GM21576 (cell line): ENCODE measurements at regions not wholly inside any gene's neighbourhood (a gene's known extent, or its start where the extent isn't known, plus 50 kb on each side); places are given as distances from the start of the nearest gene placed in this dataset.

Experiments used
- ATAC-seq: cut with Tn5 transposase; IDR thresholded peaks from one replicate; pipeline ENCODE4 v1.9.1; 2021; ENCODE audit warnings: mild to moderate bottlenecking, moderate library complexity; ENCODE audit not compliant: unreplicated experiment

DNA sequence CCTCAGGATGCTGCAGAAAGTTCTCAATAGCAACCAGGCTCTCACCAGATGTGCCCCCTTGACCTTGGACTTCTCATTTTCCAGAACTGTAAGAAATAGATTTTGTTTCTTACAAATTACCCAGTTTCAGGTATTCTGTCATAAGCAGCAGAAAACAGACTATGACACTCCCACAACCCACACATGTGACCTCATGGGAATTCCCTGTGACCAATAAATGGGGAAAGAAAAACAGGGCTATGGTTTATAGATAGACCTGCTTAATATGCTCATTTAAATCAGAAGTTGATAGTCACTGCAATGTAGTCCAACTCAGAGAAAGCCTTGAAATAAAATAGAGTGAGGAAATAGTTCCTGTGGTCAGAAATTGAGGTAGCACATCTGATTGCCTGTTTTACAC, 380.9 kb upstream of the PTBP2 start:
- no peak for ATAC-seq

DNA sequence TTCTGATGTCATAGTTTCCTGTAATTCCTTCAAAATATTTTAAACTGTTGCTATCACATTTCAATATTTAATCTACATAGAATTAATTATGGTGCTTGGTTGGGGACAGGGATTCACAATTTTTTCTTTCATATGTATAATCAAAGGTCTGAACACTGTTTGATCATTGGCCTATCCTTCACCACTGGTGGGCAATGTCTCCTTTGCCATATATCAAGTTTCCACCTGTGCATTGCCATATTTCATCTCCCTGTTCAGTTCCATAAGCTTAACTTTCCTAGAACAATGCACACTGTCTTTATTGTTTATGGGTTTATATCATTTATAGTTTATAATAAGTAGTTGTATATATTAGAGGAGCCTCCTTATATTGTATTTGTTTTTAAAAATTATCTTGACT, 374.9 kb upstream of the PTBP2 start:
- ATAC-seq = no peak

DNA sequence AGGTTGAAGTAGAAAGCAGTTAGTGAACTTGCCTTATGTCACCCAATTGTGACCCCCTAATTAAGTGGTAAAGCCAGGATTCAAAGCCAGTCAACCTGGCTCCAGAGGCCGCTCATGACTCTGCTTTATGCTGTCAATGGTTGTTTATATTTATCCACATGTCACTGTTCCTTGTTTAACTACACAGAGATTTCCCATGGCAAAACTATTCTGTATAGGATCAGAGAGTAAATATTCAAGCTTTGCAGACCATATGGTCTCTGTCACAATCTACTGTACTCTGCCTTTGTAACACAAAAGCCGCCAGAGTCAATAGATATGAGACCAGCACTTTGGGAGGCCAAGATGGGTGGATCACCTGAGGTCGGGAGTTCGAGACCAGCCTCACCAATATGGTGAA, 371.7 kb upstream of the PTBP2 start:
- no peak for ATAC-seq

DNA sequence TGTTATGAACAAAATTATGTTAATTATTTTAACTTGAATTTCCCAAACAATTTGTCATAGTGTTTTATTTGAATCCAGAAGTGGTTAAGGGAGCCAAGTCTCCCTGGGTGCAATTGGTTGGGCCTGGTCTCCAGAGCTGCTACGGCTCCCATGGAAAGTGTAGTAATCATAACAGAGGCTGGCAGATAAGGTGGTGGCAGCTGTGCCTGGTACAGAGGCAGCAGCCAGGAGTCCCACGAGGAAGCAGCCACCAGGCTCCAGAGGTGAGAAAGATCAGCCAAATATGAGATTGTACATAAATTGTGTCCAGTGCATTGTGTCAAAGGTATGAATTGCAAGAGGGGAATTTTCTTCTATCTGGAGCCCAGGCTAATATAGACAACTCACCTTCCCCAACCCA, 368.9 kb upstream of the PTBP2 start:
- no peak for ATAC-seq

DNA sequence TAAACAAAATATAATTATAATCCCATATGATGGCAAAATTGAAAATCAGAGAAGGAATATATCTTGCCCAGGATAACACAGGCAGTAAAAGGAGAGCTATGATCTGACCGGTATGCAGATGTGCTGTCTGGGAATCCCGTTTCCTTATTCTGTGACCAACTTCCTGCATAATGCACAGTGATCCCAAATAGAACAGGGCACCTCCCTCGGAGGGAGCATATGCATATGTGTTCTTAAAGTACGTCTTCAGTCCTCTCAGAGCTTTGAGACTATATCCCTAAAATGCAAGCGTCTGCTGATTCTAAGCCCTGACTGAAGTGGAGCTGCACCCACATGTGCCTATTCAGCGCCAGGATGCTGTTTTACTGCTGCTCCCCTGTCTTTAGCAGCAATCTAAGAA, 366.1 kb upstream of the PTBP2 start:
- ATAC-seq = no peak

DNA sequence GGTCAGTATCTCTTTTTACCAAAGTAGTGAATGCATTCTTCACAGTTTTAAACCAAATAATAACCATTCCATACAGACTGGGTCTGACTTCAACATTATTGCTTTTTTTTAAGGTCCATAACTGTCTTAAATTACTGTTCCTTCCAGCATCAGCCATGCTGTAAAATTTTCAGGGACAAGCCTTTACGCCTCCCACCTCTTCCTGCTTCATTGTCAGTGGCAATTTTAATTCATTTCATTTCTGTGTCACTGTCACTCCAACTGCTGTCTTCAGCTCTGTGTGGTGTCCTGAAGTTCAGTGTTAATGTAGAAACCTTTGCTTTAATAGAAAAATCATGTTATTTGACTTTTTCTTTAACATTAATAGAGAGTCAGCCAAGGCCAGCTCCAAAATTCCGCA, 365.6 kb upstream of the PTBP2 start:
- no peak for ATAC-seq

DNA sequence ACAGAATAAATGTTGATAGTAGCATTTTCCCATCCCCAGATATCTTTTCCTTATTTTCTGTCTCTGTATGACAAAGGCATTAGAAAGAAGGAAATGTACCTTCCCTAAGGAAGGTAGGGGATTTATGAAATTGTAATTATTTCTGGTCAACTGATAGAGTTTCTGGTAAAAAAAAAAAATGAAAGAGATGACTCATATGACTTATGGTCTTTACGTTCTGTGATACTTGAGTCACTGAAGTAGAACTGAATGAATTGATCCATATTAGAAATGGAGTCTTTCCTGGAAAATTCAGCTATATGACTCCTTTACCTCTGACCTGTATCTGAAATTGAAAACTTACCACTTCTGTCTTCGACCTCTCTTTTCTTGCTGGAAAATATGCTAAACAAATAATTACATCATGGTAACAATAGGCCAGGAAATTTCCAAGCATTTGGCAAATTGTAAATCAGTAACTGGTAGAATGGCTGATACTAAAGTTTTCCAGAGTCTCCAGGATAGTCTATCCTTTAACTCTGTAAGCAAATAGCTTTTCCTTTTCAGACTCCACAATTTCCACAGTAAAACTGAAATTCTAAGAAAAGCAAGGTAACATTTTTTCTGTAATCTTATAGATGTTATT, 364.3 kb upstream of the PTBP2 start:
- no peak for ATAC-seq

DNA sequence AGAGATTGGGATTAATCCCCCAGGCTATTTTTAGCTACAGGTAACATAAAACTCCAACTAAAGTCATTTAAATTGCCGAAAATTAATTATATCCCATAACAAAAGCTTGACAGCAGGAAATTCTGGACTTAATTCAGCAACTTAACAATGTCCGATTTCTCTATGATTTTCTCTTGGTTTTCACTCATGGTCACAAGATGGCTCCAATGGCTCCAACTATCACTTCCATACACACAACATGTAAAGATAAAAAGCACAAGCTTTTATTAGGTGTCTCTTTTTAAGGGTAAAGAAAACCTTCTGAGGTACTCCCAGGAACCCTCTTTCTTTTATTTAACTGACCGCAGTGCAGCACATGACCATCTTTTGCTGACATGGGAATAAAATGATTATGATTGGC, 363.5 kb upstream of the PTBP2 start:
- no peak for ATAC-seq

DNA sequence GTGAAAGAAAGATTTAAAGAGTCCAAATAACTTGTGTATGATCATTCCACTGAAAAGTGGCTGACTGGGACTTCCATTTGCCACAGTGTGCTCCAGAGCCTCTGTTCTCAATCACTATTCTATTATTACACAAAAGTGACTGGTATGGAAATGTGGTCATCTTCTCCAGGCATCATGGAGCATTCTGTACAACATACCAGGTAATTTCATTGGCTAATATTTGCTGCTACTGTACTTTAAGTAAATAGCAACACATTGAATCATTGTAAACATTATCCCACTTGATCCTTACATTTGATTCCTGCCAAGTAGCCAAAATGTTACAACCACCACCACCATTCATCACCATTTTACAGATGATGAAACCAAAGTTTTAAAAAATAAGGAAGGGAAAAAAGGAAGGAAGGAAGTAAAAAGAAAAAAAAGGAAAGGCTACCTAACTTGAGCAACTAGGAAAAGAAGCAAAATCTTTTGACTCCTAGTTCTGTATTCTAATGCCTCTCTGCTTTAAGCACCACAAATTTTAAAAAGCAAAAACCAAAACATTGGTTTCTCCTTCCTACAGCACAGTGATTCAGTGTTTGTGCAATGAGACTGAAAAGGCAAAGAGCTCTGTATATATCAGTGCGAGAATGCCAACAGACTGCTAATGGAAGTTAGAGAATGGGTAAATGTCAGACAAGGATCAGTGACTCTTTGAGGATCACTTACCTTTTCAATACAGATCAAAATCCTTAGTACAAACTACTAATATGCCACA, 361.4 kb upstream of the PTBP2 start:
- ATAC-seq = no peak

DNA sequence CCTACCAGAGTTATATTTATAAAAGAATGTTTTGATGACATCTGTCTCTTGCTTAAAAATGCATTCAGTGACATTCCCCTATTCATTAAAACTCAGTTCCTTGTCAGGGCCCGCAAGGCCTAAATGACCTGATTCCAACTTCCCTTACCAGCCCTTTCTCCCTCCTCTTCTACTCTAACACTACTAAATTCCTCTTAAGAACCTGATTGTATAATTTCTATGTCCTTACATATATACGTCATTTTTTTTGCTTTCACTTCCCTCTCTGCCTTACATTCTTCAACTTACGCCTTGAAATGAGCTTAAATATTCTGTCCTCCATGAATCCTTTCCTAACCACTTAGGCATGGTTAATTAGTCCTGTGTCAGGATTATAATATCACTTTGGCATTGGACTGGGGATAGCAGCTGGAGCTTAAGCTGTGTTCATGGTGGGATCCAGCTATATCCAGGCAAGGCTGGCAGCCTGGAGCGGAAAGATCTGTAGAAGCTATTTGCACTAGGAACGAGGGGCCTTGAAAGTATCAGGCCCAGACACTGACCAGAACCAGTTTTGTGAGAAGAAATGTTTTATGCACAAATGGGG, 360.2 kb upstream of the PTBP2 start:
- no peak for ATAC-seq

DNA sequence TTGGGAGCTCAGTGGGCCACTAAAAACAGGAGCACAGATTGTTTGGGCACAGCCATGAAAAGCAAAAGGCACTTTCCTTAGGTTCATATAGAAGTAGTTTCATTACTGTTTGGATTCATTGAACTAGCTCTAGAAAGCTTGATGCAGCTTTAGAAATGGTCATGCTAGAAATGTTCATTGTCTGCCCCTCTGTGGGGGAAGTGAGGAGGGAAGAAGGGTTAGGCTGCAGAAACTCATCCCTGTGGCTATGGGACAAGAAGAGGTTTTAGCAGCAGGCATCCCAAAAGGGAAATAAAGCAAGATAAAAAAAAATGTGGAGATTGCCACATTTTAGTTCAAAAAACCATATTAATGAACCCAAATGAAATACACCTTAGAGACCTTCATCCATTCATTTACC, 359.6 kb upstream of the PTBP2 start:
- no peak for ATAC-seq

DNA sequence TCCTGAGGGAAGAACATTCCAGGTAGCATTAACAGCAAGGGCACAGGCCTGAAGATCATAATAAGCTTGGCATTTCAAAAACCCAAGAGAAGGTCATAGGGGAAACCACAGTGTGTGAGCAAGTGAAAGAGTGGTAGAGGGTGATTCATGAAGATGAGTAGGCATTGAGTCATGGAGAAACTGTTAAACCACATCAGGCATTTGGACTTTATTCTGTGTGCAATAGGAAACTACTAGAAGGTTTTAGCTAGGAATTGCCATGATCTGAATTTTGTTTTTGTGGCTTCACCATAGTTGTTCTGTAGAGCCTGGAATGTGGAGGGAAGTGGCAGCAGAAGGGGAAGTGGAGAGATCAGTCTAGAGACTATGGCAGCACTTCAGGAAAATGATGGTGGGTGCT, 359.0 kb upstream of the PTBP2 start:
- ATAC-seq = no peak

DNA sequence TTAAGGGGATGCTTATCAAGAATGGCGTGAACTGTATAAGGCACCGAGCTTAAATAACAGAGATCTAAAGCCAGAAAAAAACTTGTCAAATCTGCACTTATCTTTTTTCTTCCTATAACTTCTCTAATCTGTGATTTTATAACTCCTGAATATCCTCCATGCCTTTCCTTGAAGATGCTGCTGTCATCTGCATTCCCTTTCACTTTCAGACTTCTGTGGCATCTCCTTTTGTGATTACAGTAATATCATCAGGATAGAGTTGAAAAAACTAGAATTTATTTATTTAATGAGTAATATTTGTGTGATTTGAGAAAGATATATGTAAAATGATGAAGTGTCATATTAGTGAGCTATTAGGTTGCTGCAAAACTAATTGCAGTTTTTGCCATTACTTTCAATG, 357.8 kb upstream of the PTBP2 start:
- ATAC-seq = no peak

DNA sequence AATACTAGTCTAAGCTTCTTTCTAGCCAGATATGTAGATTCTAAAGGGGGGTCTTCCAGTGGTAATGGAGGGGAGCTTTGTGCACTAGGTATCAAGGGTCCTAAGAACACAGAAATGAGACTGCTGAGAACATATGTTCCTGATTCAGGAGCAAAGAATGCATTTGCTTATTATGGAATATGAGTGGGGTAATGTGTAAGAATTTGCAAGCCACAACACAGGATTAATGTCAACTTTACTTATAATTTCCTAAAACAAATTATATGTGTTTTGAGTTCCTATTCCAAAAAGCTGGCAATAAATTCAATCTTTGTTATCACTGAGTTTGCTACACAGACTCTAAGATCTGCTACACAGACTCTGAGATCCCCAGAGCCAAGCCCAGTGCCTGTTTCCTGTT, 357.0 kb upstream of the PTBP2 start:
- no peak for ATAC-seq

DNA sequence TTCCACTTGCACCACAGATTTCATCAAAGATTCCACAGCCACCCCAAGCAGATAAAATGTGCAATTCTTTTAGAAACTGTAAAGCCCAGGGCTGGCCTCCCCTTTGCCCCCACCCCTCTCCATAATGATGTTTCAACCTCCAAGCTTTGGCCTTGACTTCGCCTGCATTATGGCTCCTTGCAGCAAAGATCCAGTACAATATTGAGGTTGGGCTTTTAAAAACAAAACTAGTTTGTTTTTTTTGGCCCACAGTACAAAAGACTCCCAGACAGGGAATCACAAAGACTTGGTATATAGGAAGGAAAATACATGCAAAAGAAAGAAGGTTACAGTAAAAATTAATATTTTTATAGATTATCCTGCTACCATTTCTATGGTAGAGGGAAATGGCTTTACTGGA, 356.5 kb upstream of the PTBP2 start:
- ATAC-seq = no peak

DNA sequence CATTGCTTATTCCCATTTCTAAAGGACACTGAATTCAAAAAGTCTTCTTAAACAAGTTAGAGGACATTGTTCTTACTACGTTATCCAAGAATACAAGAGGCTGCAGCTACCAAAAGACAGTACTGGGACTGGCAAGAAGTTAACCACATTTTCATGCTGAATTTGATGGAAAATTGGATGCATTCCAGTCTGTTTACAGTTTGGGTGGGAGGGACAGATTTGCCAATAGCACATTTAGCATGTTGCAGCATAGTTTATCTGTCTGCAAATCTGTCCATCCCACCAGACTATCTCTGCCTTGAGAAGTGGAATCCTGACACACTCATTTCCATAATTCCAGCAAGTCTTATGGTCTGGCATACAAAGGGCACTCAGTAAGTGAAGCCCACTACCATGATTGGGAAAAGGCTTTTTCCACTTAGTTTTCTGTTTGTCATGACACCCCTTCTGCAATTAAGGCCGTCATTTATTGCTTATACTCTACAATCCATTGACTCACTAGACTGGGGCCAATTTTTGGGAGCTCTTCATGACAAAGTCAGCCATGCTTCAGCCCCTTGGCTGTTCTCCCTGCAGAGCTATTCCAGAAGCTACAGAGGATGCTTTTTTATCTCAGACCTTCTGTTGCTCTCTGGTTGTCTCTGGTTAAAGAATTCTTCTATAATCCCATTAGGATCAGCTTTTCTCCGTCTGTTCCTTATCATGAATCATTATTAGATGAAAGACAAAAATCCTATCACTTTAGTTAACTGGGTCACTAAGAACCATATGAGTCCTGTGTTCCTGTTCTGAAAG, 355.8 kb upstream of the PTBP2 start:
- ATAC-seq = no peak

DNA sequence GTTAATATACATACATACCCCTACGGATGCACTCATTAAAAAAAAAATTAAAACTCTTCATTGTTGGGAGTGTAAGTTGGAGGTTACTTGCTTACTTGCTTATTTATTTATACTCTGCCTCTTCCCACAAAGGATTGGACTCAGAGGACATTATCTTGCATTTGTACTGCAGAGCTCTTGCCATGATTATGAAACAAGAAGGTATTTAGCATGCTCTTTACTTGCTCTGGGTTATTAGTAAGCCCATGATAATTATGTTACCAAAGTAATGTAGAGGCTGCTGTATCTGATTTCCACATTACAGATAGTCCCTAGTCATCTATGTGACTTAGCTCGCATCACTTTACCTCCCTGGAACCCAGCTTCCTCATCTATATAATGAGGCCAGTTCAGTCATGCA, 355.1 kb upstream of the PTBP2 start:
- no peak for ATAC-seq

DNA sequence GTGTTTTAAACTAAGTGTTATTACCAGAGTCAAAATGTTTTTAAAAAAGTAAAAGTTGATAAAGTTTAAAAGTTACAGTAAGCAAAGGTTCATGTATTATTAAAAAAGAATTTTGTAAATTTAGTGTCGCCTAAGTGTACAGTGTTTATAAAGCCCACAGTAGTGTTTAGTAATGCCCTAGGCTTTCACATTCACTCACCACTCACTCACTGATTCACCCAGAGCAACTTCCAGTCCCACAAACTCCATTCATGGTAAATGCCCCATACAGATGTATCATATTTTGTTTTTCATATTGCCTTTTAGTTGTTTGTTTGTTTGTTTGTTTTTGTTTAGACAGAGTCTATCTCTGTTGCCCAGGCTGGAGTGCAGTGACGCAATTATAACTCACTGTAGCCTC, 353.8 kb upstream of the PTBP2 start:
- no peak for ATAC-seq

DNA sequence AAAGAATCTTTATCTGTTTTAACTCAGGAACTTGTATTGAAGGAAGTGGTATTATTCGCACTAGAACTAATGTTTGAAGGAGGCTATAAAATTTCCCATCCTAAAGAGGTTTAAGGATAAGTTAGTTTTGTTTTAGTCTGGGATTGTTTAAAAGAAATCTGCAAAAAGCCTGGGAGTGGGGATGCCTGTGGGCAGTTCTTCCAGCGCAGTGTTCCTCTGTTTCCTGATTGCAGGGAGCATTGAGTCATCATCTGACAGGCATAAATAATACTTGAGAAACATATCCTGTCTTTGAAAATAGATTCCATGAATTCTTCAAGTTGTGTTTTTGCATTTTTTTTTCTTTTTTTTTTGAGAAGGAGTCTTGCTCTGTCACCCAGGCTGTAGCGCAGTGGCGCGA, 350.8 kb upstream of the PTBP2 start:
- ATAC-seq = no peak

DNA sequence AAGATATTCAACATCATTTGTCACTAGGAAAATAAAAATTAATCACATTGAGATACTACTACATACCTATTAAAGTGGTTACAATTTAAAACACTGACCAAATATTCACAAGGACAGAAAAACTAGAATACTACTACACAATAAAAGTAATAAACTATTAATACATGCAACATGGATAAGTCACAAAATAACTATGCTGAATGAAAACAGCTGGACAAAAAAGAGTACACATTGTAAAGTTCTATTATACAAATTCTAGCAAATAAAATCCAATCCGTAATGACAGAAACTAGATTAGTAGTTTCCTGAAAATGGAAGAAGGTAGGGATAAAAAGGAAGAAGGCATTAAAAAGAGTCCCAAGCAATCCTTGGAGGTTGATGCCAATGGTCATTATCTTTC, 348.7 kb upstream of the PTBP2 start:
- no peak for ATAC-seq

DNA sequence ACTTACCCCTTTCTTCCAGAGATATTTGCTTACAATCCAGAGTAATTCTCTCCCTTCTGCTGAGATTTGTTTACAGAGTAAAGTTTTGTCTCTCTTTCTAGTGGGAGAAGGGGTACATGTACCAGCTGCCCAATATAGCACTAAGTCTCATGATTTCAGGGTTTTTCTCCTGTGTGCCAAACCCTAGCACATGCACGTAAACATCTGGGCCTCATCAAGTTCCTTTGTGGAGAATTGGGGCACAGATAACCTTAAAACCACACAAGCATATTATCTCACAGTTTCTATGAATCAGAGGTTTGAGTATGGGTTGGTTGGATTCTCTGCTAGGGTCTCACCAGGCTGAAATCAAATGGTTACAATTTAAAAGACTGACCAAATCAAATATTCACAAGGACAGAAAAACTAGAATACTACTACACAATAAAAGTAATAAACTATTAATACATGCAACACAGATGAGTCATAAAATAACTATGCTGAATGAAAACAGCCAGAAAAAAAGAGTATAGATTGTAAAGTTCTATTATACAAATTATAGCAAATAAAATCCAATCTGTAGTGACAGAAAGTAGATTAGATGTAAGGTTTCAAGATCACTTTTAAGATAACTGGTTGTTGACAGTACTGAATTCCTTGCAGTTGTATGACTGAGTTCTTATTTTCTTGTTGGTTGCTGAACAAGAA, 347.4 kb upstream of the PTBP2 start:
- no peak for ATAC-seq
